ENCODE measurements at regions not wholly inside any gene's neighbourhood (a gene's known extent, or its start where the extent isn't known, plus 50 kb on each side); places are given as distances from the start of the nearest gene placed in this dataset.
A peak's percentile ranks its signal among the peaks of the same experiment; 100 is the strongest.

DNA sequence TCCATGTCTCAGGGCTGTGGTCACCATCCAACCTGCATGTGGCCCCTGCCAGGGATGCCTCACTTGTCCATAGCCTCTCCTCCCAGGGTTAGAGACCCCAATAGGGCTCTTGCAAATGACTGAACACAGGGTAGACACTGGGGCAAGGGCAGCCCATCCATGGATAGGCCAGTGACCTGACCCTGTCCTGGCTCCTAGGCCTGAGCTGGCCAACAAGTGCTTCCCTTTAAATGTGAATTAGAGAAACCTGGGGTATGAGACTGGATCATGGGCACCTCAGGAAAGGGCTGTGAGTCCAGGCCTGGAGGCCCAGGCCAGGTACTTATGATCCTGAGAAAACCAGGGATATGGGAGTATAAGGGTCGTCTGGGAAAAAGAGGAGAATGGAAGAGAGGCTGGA, 64.5 kb downstream of the COPS8 start:
- H3K27ac Mint-ChIP-seq, result no peak overlapping the region
- no peak overlapping the region for H3K4me3 Mint-ChIP-seq
- peaks cover 16 to 18% of the 10 kb centered on the region in 2 donors for H3K9me3 Mint-ChIP-seq
- DNase-seq (no peak), ATAC-seq (no peak)
- H3K4me1 Mint-ChIP-seq, result peaks cover 39% of the 10 kb centered on the region
- no peaks in the 10 kb centered on the region for H3K27me3 Mint-ChIP-seq

DNA sequence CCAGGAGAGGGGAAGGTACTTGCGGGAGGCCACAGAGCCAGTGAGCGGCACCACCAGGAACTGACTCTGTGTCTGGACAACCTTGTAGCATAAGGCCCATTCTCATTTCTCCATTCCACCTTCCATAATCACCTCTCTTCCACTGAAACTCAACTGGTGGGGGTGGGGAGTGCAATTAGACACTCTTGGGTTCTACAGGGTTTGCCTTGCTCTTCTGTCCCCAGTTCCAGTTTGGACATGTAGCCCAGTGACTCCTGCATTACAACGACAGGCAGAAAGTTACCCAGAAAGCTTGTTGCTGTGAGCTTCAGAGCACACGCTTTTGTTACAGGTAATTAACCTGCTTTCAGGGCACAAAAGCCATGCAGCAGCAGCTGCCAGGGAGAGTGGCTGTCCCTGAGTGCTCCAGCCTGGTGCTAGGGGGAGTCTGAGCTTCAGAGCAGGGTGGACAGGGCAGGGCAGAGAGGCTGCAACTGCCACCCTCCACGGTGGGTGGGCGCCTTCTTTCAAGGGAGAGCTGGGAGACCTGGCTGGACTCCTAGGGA, 65.2 kb downstream of the COPS8 start:
- DNase-seq, result no peak
- H3K9me3 Mint-ChIP-seq, result peaks cover 15 to 17% of the 10 kb centered on the region in 2 donors
- H3K4me1 Mint-ChIP-seq, result peaks cover 46% of the 10 kb centered on the region
- H3K4me3 Mint-ChIP-seq, result no peak overlapping the region
- H3K27me3 Mint-ChIP-seq, result no peaks in the 10 kb centered on the region
- peak overlapping the region in 1 of 2 donors; percentile 69 for H3K27ac Mint-ChIP-seq
- ATAC-seq, result no peak

DNA sequence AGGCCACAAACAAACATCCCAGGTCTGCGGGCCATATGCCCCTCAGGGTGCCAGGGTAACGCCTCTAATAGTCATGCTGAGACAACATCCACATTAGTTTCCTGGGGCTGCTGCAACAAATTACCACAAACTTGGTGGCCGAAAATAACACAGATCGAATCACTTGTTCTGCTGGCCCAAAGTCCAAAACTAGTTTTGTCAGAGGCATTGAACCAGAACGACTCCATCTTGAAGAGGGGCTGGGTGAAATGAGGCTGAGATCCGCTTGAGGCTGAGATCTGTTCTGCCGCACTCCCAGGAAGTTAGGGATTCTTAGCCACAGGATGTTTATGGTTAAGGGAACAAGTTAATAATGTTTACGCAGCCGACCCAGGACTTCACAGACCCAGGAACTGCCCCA, 66.7 kb downstream of the COPS8 start:
- H3K27ac Mint-ChIP-seq, result no peak overlapping the region

DNA sequence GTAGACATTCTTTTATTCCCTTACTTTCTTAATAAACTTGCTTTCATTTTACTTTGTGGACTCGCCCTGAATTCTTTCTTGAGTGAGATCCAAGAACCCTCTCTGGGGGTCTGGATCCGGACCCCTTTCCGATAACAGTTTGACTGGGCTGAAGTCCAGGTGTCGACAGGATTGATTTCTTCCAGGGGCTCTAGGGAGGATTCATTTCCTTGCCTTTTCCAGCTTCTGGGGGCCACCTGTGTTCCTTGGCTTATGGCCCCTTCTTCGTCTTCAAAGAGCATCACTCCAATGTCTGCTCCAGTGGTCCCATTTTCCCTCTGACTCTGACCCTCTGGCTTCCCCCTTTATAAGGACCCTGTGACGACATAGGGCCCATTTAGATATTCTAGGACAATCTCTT, 67.5 kb downstream of the COPS8 start:
- peaks cover 5 to 7% of the 10 kb centered on the region in 2 donors for H3K9me3 Mint-ChIP-seq
- H3K4me1 Mint-ChIP-seq, result peaks cover 60% of the 10 kb centered on the region
- H3K27ac Mint-ChIP-seq, result peak overlapping the region in 1 of 2 donors; percentile 45
- H3K27me3 Mint-ChIP-seq, result no peaks in the 10 kb centered on the region
- no peak for ATAC-seq
- DNase-seq, result no peak
- no peak overlapping the region for H3K4me3 Mint-ChIP-seq

More for the DNA sequence above, 66.7 kb downstream of the COPS8 start:
- no peak overlapping the region for H3K4me3 Mint-ChIP-seq
- H3K4me1 Mint-ChIP-seq, result peaks cover 60% of the 10 kb centered on the region
- ATAC-seq, result no peak
- H3K9me3 Mint-ChIP-seq, result peaks cover 11 to 12% of the 10 kb centered on the region in 2 donors
- no peak for DNase-seq
- H3K27me3 Mint-ChIP-seq, result no peaks in the 10 kb centered on the region

DNA sequence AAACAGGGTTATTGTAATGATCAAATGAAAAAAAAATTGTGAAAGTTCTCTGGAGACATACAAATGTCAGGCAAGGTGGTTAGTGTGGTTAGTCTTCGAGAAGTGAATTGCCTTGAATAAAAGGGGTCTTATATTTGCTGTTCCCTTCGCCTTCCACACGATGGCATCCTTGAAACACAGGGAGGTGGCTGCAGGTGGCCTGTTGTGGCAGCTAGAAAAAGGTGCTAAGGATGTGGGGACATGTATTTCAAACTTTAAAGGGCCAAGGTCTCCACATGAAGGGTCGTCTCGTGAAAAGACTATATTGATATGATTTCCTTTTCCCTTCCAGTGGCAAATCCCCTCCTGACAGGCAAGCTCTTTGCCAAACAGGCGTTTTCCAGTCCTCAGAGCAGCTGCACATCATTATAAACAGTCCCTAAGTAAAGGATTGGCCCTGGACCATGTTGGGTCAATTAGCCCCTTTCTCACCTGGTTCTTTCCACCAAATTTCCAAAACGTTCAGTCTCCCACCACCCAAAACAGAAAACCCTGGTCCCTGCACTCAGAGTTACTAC, 68.5 kb downstream of the COPS8 start:
- H3K27ac Mint-ChIP-seq, result no peak overlapping the region
- H3K4me1 Mint-ChIP-seq, result peaks cover 54% of the 10 kb centered on the region
- no peaks in the 10 kb centered on the region for H3K9me3 Mint-ChIP-seq
- H3K4me3 Mint-ChIP-seq, result no peak overlapping the region
- DNase-seq (peak; percentile 68 to 72), ATAC-seq (peak; percentile 19)
- no peaks in the 10 kb centered on the region for H3K27me3 Mint-ChIP-seq

DNA sequence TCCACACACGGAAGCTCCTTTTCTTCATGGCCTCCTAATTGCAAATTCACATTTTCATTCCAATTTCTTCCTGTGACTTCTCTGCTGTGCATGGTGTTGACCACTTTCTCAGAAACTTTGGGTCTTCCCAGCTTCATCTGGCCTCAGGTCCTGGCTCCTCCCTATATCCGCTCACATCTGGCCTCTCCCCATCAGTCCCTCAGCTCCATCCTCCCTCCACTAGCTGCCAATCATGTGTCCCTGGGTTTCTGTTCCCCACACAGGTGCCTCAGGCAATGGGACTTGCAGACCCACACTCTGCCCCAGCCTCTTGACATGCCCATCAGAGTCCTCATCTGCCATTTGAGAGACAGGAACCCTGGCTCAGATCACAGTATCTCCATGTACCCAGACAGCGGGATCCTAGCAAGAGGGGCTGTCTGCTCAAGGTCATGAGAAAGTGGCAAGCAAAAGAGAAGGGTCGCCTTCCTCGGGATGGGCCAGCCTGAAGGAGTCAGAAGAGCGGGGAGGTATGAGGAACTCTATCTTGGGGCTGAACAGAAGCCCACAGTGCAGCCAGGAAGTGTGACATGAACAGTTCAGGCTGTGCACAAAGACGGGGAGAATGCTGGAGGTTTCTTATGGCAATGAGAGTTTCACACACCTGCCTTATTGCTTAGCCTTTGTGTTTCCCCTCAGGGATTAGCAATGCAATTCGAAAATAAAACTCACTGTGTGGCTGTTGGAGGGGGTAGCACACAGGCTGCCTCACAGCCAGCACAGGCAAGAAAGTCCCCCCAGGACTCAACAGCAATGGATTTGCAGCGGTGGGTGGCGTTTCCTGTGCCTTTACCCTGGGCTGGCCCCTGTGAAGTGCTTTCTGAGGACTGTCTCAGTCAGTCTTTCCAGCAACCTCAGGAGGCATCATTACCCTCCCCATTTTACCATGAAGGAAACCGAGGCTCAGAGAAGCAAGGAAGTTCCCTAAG, 69.5 kb downstream of the COPS8 start:
- Mint-ChIP-seq H3K27me3 (no peaks in the 10 kb centered on the region), H3K4me1 (peaks cover 48% of the 10 kb centered on the region), H3K4me3 (peak overlapping the region; percentile 33 to 51), H3K27ac (peak overlapping the region; percentile 70 to 93), H3K9me3 (no peaks in the 10 kb centered on the region)
- DNase-seq, result peak; percentile 43 to 72
- ATAC-seq, result peak; percentile 83

DNA sequence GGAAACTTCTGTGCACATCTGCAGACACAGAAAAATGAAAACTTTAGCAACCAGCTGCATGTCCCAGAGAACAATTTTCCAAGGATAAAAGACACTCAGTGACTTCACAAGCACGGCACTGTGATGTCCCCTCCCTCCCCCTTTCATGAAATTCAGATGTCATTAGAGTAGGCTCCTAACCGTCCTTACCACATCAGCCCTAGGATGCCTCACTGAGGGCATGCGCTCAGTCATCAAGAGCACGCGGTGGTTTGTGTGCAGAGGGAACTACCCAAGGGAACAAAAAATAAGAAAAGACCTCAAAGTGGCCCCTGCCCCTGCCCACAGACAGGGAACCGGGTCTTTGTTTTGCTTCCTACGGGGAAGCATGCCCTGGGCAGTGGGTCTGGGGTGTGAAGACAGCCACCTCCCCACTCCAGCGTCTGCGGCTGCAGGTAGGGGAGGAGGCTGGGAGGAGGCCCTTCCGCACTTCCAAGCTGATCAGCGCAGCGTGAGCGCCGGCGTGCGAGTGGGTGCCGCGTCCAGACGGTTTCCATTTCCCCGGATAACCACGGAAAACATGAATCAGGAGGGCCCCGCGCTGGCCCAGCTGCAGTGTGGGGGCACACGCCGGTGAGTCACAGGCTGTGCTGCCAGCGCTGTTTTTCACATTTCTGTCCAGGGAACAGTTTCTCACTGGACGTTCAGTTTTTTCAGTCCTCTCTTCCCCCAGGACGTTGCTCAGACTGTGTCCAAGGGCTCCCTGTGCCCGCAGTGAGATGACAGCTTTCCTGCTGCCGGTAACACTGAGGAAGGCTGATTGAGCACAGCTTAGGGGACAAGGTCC, 70.6 kb downstream of the COPS8 start:
- no peaks in the 10 kb centered on the region for H3K9me3 Mint-ChIP-seq
- ATAC-seq (peak; percentile 84), DNase-seq (peak; percentile 57 to 69)
- H3K27ac Mint-ChIP-seq, result no peak overlapping the region
- H3K4me1 Mint-ChIP-seq, result peaks cover 46% of the 10 kb centered on the region
- H3K4me3 Mint-ChIP-seq, result peak overlapping the region; percentile 31 to 66
- no peaks in the 10 kb centered on the region for H3K27me3 Mint-ChIP-seq

DNA sequence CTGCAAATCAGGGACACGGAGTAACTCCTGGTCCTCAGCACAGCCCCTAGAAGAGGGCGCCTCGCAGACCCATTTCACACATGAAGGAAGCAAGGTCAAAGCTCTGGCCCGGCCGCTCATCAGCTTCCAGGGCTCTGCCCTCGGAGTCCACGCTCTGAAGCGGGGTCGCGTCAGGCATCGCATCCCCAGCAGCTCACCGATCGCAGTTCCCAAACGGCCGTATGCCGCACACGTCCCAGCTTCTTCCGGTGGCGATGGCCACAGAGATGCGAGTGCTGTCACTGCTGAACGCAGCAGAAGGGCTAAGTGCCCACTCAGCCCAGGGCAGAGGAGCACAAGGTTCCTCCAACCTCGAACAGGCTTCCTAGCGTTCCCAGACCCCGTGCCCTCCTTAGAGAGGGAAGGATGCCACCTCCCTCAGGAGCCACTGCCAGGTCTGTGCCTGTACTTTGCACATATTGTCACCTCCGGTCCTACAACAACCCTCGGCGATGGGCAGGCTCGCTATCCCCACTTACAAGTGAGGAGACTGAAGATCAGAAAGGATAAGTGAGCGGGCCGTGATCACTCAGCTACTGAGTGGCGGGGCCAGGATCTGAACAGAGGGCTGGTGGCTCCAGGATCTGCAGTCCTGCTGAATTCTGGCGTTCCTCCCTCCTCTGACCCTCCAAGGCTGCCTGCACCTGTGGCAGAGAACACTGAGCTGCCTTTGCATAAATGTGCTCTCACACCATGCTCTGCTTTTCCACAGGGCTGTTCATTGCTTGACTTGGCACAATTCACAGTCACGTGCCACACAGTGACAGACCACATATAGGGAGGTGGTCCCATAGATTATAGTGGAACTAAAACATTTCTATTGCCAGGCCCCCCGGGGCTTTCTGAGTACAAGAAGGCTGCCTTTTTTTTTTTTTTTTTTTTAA, 71.4 kb downstream of the COPS8 start:
- peaks cover 46% of the 10 kb centered on the region for H3K4me1 Mint-ChIP-seq
- H3K4me3 Mint-ChIP-seq, result peak overlapping the region in 1 of 2 donors; percentile 30
- H3K27ac Mint-ChIP-seq, result peak overlapping the region in 1 of 2 donors; percentile 23
- H3K27me3 Mint-ChIP-seq, result no peaks in the 10 kb centered on the region
- ATAC-seq (no peak), DNase-seq (no peak)
- H3K9me3 Mint-ChIP-seq, result no peaks in the 10 kb centered on the region

DNA sequence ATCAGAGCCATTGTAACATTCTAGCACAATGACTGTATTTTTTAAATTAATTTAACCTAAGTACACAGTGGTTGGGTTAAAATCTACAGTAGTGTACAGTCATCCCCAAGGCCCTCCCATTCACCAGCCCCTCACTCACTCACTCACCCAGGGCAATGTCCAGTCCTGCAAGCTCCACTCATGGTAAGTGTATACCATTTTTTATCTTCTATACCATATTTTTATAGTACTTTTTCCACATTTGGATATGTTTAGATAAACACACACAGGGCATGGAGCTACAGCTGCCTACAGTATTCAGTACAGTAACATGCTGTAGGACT, 72.1 kb downstream of the COPS8 start:
- Mint-ChIP-seq H3K4me3 (no peak overlapping the region), H3K9me3 (no peaks in the 10 kb centered on the region), H3K27ac (no peak overlapping the region), H3K27me3 (no peaks in the 10 kb centered on the region), H3K4me1 (peaks cover 46% of the 10 kb centered on the region)
- no peak for ATAC-seq
- no peak for DNase-seq

DNA sequence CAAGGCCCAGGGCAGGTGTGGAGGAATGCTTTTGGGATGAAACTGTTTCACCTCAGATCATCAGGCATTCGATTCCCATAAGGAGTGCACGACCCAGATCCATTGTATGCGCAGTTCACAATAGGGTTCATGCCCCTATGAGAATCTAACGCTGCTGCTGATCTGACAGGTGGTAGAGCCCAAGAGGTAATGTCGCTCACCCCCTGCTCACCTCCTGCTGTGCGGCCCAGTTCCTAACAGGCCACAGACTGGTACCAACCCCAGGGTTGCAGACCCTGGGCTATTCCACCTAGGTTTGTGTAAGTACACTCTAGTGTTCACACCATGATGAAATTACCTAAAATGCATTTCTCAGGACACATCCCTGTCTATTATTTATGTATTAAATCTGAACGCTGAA, 72.5 kb downstream of the COPS8 start:
- ATAC-seq (no peak), DNase-seq (no peak)
- no peak overlapping the region for H3K4me3 Mint-ChIP-seq
- no peaks in the 10 kb centered on the region for H3K9me3 Mint-ChIP-seq
- H3K4me1 Mint-ChIP-seq, result peaks cover 46% of the 10 kb centered on the region
- no peak overlapping the region for H3K27ac Mint-ChIP-seq
- no peaks in the 10 kb centered on the region for H3K27me3 Mint-ChIP-seq

DNA sequence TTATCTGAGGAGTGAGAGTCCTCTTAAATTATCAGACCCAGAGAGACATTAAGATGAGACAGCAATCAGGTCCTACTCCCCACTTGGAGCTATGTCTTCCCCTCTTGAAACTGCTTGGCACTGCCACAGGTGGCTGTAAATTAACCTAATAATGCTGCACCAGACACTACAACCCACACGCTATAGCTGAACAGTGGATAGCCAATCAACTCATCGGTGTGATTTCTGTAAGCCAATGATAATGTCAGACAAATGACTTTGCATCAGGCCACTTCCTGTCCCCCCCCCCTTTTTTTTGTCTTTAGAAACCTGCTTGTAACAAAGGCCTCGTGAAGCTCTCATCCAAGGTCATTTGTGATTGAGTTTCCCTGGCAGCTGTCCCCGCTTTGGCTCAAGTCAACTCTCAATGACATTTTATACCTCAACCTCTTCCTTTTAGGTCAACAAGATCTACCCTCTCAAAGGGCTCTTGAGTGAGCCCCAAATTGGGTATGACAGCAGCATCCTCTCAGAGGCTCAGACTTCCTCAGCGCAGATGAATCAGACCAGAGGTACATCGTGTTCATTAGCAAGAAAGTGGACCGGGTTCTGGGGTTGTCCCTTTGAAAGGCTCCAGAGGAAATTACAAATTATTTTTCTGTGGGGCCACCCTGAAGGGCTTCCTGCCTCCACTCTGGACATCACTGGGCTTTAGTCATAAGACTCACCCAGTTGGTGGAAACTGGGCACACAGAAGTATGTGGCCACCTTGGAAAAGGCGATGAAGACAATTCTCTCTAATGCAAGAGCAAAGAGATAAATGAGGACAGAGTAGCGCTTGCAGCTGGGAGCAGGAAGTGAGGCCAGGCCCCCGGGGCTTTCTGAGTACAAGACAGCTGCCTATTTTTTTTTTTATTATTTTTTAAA, 73.6 kb downstream of the COPS8 start:
- no peak for ATAC-seq
- no peaks in the 10 kb centered on the region for H3K9me3 Mint-ChIP-seq

DNA sequence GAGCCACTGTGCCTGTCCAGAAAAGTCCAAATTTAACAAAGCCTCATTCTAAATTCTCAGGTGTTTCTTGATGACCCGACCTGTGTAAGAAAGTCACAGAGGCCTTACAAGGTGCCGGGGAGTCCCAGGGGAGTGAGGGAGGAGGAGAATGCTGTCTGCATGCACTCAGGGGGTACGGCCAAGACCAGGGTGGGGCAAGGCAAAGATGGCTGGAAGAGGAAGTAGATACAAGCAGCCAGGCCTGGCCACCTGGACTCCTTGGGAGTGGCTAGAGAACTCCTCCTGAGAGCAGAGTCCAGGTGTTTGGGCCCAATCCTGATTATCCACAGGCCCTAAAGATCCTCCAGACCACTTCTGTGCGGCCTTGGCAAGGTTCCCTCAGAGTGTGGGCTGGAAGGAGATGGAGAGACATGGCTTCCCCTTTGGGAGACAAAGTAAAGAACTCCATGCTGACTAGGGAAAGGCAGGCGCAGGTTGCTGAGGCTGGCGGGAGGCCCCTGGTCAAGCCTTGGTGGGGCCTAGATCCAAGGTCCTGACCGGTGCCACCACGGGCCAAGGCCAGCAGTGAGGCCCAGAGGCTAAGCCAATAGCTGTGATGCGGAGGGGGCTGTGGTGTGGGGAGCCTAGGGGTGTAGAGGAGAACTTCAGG, 74.7 kb downstream of the COPS8 start:
- ATAC-seq, result no peak
- Mint-ChIP-seq H3K9me3 (no peaks in the 10 kb centered on the region), H3K27ac (no peak overlapping the region), H3K27me3 (peaks cover 9% of the 10 kb centered on the region), H3K4me3 (no peak overlapping the region), H3K4me1 (peaks cover 26% of the 10 kb centered on the region)
- DNase-seq, result no peak

More for the DNA sequence above, 73.6 kb downstream of the COPS8 start:
- H3K4me1 Mint-ChIP-seq, result peaks cover 37% of the 10 kb centered on the region
- H3K4me3 Mint-ChIP-seq, result no peak overlapping the region
- H3K27me3 Mint-ChIP-seq, result no peaks in the 10 kb centered on the region
- DNase-seq, result no peak
- H3K27ac Mint-ChIP-seq, result no peak overlapping the region

DNA sequence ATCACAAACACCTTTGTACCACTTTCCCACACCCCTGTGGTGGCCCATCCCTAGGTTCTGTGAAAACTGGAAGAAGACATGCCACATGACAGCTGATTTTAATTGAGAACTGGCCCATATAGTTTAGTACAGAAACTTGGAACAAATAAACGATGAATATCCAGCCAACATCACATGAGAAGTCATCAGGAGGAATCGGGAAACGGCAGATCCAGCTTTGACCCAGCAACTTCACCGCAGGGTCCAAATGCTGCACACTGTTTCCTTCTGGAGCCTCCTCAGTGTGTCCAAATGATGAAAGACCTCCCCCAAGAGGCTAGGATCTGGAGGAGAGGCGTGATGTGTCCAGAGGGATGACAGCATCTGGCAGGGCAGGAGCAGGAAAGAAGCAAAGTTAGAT, 75.5 kb downstream of the COPS8 start:
- Mint-ChIP-seq H3K9me3 (no peaks in the 10 kb centered on the region), H3K27ac (no peak overlapping the region), H3K4me1 (peaks cover 18% of the 10 kb centered on the region), H3K4me3 (no peak overlapping the region), H3K27me3 (peaks cover 16% of the 10 kb centered on the region)
- no peak for DNase-seq
- no peak for ATAC-seq
